ENCODE measurements at regions not wholly inside any gene's neighbourhood (a gene's known extent, or its start where the extent isn't known, plus 50 kb on each side); places are given as distances from the start of the nearest gene placed in this dataset.
"Not testable (repeated sequence)": the region's sequence is repeated elsewhere in the genome, so short reads cannot be mapped to it uniquely, and the experiment has no call there.

GRCh38 chr1:182210417-182210816, 148.9 kb upstream of the ZNF648 start:
- Histone ChIP-seq H3K27me3 (ENCODE audit: insufficient read depth, low read length) (no peaks in the 10 kb centered on the region), H3K9me3 (ENCODE audit: low read depth, low read length) (no peaks in the 10 kb centered on the region), H3K4me1 (ENCODE audit: insufficient read depth, low read length) (no peaks in the 10 kb centered on the region), H3K4me3 (ENCODE audit: low read length) (no peak overlapping the region)

GRCh38 chr1:182207300-182207699, 145.8 kb upstream of the ZNF648 start:
- no peaks in the 10 kb centered on the region for H3K9me3 ChIP-seq (ENCODE audit: low read depth, low read length)
- no peaks in the 10 kb centered on the region for H3K27me3 ChIP-seq (ENCODE audit: insufficient read depth, low read length)
- H3K4me1 ChIP-seq (ENCODE audit: insufficient read depth, low read length) = no peaks in the 10 kb centered on the region
- no peak overlapping the region for H3K4me3 ChIP-seq (ENCODE audit: low read length)

- no peaks in the 10 kb centered on the region for H3K27me3 ChIP-seq (ENCODE audit: insufficient read depth, low read length)
- H3K4me1 ChIP-seq (ENCODE audit: insufficient read depth, low read length) = no peaks in the 10 kb centered on the region
- no peaks in the 10 kb centered on the region for H3K9me3 ChIP-seq (ENCODE audit: low read depth, low read length)
- H3K4me3 ChIP-seq (ENCODE audit: low read length) = no peak overlapping the region
These were observed 145.2 kb upstream of the ZNF648 start for GRCh38 chr1:182206626-182207239.

GRCh38 chr1:182205351-182206022, 144.0 kb upstream of the ZNF648 start:
- no peak overlapping the region for H3K4me3 ChIP-seq (ENCODE audit: low read length)
- no peaks in the 10 kb centered on the region for H3K27me3 ChIP-seq (ENCODE audit: insufficient read depth, low read length)
- H3K9me3 ChIP-seq (ENCODE audit: low read depth, low read length) = no peaks in the 10 kb centered on the region
- H3K4me1 ChIP-seq (ENCODE audit: insufficient read depth, low read length) = no peaks in the 10 kb centered on the region

GRCh38 chr1:182203191-182203875, 141.8 kb upstream of the ZNF648 start:
- Histone ChIP-seq H3K4me3 (ENCODE audit: low read length) (no peak overlapping the region), H3K27me3 (ENCODE audit: insufficient read depth, low read length) (no peaks in the 10 kb centered on the region), H3K4me1 (ENCODE audit: insufficient read depth, low read length) (no peaks in the 10 kb centered on the region), H3K9me3 (ENCODE audit: low read depth, low read length) (no peaks in the 10 kb centered on the region)

GRCh38 chr1:182201490-182201889, 140.0 kb upstream of the ZNF648 start:
- H3K4me1 ChIP-seq (ENCODE audit: insufficient read depth, low read length); H3K4me3 ChIP-seq (ENCODE audit: low read length); H3K27me3 ChIP-seq (ENCODE audit: insufficient read depth, low read length); H3K9me3 ChIP-seq (ENCODE audit: low read depth, low read length): not testable (repeated sequence)

- Histone ChIP-seq H3K9me3 (ENCODE audit: low read depth, low read length) (no peaks in the 10 kb centered on the region), H3K27me3 (ENCODE audit: insufficient read depth, low read length) (no peaks in the 10 kb centered on the region), H3K4me3 (ENCODE audit: low read length) (no peak overlapping the region), H3K4me1 (ENCODE audit: insufficient read depth, low read length) (peaks cover 4% of the 10 kb centered on the region)
These were observed 138.7 kb upstream of the ZNF648 start for GRCh38 chr1:182200025-182200812.

- Histone ChIP-seq H3K27me3 (ENCODE audit: insufficient read depth, low read length) (no peaks in the 10 kb centered on the region), H3K9me3 (ENCODE audit: low read depth, low read length) (no peaks in the 10 kb centered on the region), H3K4me3 (ENCODE audit: low read length) (no peak overlapping the region), H3K4me1 (ENCODE audit: insufficient read depth, low read length) (peaks cover 16% of the 10 kb centered on the region)
These were observed 136.6 kb upstream of the ZNF648 start for GRCh38 chr1:182198006-182198605.

- H3K4me3 ChIP-seq (ENCODE audit: low read length) = no peak overlapping the region
- no peaks in the 10 kb centered on the region for H3K27me3 ChIP-seq (ENCODE audit: insufficient read depth, low read length)
- no peaks in the 10 kb centered on the region for H3K9me3 ChIP-seq (ENCODE audit: low read depth, low read length)
- peaks cover 26% of the 10 kb centered on the region for H3K4me1 ChIP-seq (ENCODE audit: insufficient read depth, low read length)
These were observed 135.7 kb upstream of the ZNF648 start for GRCh38 chr1:182196897-182197870.

GRCh38 chr1:182195733-182196132, 134.2 kb upstream of the ZNF648 start:
- no peaks in the 10 kb centered on the region for H3K27me3 ChIP-seq (ENCODE audit: insufficient read depth, low read length)
- H3K4me1 ChIP-seq (ENCODE audit: insufficient read depth, low read length) = peaks cover 31% of the 10 kb centered on the region
- no peak overlapping the region for H3K4me3 ChIP-seq (ENCODE audit: low read length)
- no peaks in the 10 kb centered on the region for H3K9me3 ChIP-seq (ENCODE audit: low read depth, low read length)

- H3K4me3 ChIP-seq (ENCODE audit: low read length) = no peak overlapping the region
- H3K27me3 ChIP-seq (ENCODE audit: insufficient read depth, low read length) = no peaks in the 10 kb centered on the region
- peaks cover 31% of the 10 kb centered on the region for H3K4me1 ChIP-seq (ENCODE audit: insufficient read depth, low read length)
- no peaks in the 10 kb centered on the region for H3K9me3 ChIP-seq (ENCODE audit: low read depth, low read length)
These were observed 132.5 kb upstream of the ZNF648 start for GRCh38 chr1:182193908-182194550.

- H3K4me1 ChIP-seq (ENCODE audit: insufficient read depth, low read length) = peaks cover 31% of the 10 kb centered on the region
- H3K9me3 ChIP-seq (ENCODE audit: low read depth, low read length) = no peaks in the 10 kb centered on the region
- H3K4me3 ChIP-seq (ENCODE audit: low read length) = no peak overlapping the region
- no peaks in the 10 kb centered on the region for H3K27me3 ChIP-seq (ENCODE audit: insufficient read depth, low read length)
These were observed 131.5 kb upstream of the ZNF648 start for GRCh38 chr1:182192966-182193365.

- no peaks in the 10 kb centered on the region for H3K27me3 ChIP-seq (ENCODE audit: insufficient read depth, low read length)
- no peak overlapping the region for H3K4me3 ChIP-seq (ENCODE audit: low read length)
- H3K9me3 ChIP-seq (ENCODE audit: low read depth, low read length) = no peaks in the 10 kb centered on the region
- H3K4me1 ChIP-seq (ENCODE audit: insufficient read depth, low read length) = peaks cover 27% of the 10 kb centered on the region
These were observed 130.7 kb upstream of the ZNF648 start for GRCh38 chr1:182192215-182192614.

Measured in mononuclear cell (primary cell).